Lower leg skin (tissue), 4 donors: ENCODE measurements at regions not wholly inside any gene's neighbourhood (a gene's known extent, or its start where the extent isn't known, plus 50 kb on each side); places are given as distances from the start of the nearest gene placed in this dataset.

Experiments used
- DNase-seq, 2 donors: peaks; one replicate each; pipeline ENCODE4 v3.0.0-alpha.2; 2019; ENCODE audit warnings: low spot score in 2 of 2
- H3K4me3 ChIP-seq: fragments of 200-600 bp; sonication (generic); 2 replicates; pipeline ENCODE4 v1.5.1; 2017; ENCODE audit warnings: mild to moderate bottlenecking, low read depth; ENCODE audit not compliant: poor library complexity, severe bottlenecking
- CTCF ChIP-seq, 3 donors: fragments of 450-650 bp; IDR thresholded peaks; one replicate each; pipeline ENCODE4 v1.5.1; 2016; ENCODE audit warnings: antibody characterized with exemption in 3 of 3, mild to moderate bottlenecking in 3 of 3, moderate library complexity in 2 of 3
- POLR2A ChIP-seq, 2 donors: fragments of 450-650 bp; IDR thresholded peaks; one replicate each; pipeline ENCODE4 v1.6.1; 2016 to 2017; ENCODE audit warnings: antibody characterized with exemption in 2 of 2, mild to moderate bottlenecking in 1 of 2, moderate library complexity in 1 of 2
- WGBS, 2 donors: methylation state at CpG; one replicate each; pipeline ENCODE4 v1.1.5; 2018; 5-methylcytosine and 5-hydroxymethylcytosine counted together
- intact Hi-C: fragments of 100-400 bp; cut with DNase I; formaldehyde crosslinking; loops from one replicate; pipeline ENCODE4 v1.15.0; 2023; ENCODE audit warnings: low total_unique reads

GRCh38 chr9:16924311-16924915 is 53.9 kb upstream of the BNC2 start:
- intact Hi-C loops: no loop called here
- 94 to 98% methylated on average over 26 to 27 of the region's 32 CpGs for WGBS, 2 donors
- no peak overlapping the region for H3K4me3 ChIP-seq
- TF ChIP-seq CTCF (IDR thresholded peaks at IDR 0.05) (no peak), POLR2A (IDR thresholded peaks at IDR 0.05) (no peak)
- no peak for DNase-seq

- TF ChIP-seq CTCF (IDR thresholded peaks at IDR 0.05): no peak
- no peak for TF ChIP-seq POLR2A (IDR thresholded peaks at IDR 0.05)
- H3K4me3 ChIP-seq: no peak overlapping the region
- no peak for DNase-seq
- 47 to 71% methylated on average over 3 of the region's 3 CpGs for WGBS, 2 donors
- intact Hi-C loops: no loop called here
Observed at GRCh38 chr9:16921855-16922254, 51.4 kb upstream of the BNC2 start.
